ENCODE measurements at regions not wholly inside any gene's neighbourhood (a gene's known extent, or its start where the extent isn't known, plus 50 kb on each side); places are given as distances from the start of the nearest gene placed in this dataset.

DNA sequence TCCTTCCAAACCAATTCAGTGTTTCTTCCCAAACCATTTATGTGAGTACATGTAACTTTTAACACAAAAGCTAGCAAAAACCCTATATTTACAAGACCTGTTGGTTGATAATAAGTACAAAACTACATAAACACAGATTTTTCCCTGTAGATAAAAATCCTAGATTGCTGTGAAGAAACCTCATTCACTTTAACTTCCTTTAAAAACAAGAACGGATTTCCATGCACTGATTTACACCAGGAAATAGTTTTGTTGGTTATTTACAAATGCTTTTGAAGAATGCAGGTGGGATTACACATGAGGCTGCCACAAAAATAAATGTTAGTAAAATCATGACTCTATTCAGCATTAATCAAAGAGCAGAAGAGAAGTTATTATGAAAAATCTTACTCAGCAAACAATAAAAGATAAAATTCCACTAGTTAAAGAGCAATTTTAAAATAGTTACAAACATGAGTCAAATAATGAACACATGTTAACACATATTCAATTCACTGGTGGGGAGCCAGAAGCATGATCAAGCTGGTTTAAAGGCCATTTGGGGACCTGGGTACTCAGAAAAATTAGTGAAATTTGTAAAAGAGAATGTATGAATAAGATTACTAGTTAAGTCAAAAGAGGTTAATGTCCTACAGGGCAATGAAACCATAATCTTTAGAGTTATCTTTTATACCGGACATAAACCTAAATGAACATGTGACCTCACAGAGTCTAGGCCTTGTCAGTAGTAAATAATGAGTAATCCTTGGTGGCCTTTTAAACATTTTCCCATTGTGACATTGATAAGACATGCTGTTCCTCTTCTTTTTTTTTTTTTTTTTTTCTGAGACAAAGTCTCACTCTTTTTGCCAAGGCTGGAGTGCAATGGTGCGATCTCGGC lies 79.9 kb downstream of the PHLDA1 start:
- no peaks in the 10 kb centered on the region for H3K4me1 ChIP-seq
- Mint-ChIP-seq H3K27me3 (ENCODE audit: insufficient read depth, low read depth) (peaks cover 4% of the 10 kb centered on the region), H3K4me1 (peaks cover 25% of the 10 kb centered on the region), H3K27ac (no peak overlapping the region), H3K36me3 (no peaks in the 10 kb centered on the region), H3K4me3 (no peak overlapping the region), H3K9me3 (no peaks in the 10 kb centered on the region)
- no peaks in the 10 kb centered on the region for H3K79me2 ChIP-seq (ENCODE audit: low read depth)
- H3K27ac ChIP-seq: no peak overlapping the region
- no peak overlapping the region for H2AFZ ChIP-seq (replicated peaks)
- H3F3A ChIP-seq (ENCODE audit: low read depth): no peaks in the 10 kb centered on the region
- H3K27me3 ChIP-seq: no peaks in the 10 kb centered on the region
- H3K9me3 ChIP-seq (ENCODE audit: low read depth): no peaks in the 10 kb centered on the region
- H4K20me1 ChIP-seq (ENCODE audit: low read depth): no peaks in the 10 kb centered on the region
- no peak for DNase-seq (ENCODE audit: low spot score)
- no peaks in the 10 kb centered on the region for H3K36me3 ChIP-seq
- TF ChIP-seq EZH2phosphoT487 (IDR thresholded peaks at IDR 0.05) (no peak), EZH2 (IDR thresholded peaks at IDR 0.05) (no peak)
- TF ChIP-seq, protein P1, sequence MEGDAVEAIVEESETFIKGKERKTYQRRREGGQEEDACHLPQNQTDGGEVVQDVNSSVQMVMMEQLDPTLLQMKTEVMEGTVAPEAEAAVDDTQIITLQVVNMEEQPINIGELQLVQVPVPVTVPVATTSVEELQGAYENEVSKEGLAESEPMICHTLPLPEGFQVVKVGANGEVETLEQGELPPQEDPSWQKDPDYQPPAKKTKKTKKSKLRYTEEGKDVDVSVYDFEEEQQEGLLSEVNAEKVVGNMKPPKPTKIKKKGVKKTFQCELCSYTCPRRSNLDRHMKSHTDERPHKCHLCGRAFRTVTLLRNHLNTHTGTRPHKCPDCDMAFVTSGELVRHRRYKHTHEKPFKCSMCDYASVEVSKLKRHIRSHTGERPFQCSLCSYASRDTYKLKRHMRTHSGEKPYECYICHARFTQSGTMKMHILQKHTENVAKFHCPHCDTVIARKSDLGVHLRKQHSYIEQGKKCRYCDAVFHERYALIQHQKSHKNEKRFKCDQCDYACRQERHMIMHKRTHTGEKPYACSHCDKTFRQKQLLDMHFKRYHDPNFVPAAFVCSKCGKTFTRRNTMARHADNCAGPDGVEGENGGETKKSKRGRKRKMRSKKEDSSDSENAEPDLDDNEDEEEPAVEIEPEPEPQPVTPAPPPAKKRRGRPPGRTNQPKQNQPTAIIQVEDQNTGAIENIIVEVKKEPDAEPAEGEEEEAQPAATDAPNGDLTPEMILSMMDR (IDR thresholded peaks at IDR 0.05): no peak
- H3K9ac ChIP-seq: no peak overlapping the region
- H3K4me2 ChIP-seq: no peak overlapping the region
- no peak overlapping the region for H3K4me3 ChIP-seq

DNA sequence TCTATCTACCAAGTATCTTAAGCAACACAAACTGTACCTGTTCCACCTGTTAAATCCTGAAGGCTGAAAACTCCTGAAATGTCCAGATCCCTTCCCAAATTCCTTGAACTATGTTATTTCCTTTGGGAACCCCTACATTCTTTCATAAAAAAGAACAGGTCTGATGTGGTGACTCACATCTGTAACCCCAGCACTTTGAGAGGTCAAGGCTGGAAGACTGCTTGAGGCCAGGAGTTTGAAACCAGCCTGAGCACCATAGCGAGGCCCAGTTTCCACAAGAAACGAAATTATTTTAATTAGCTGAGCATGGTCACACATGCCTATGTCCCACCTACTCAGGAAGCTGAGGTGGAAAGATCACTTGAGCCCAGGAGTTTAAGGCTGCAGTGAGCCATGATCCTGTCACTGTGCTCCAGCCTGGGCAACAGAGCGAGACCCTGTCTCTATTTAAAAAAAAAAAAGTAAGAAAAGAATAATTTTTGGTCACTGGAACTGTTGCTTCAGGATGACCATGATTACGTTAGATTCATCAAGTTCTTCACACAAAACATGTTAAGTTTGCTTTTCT lies 84.3 kb downstream of the PHLDA1 start:
- Mint-ChIP-seq H3K27ac (no peak overlapping the region), H3K4me1 (peaks cover 7% of the 10 kb centered on the region), H3K9me3 (no peaks in the 10 kb centered on the region), H3K27me3 (ENCODE audit: insufficient read depth, low read depth) (peaks cover 4% of the 10 kb centered on the region), H3K4me3 (no peak overlapping the region), H3K36me3 (no peaks in the 10 kb centered on the region)
- Histone ChIP-seq H3F3A (ENCODE audit: low read depth) (peaks cover 6% of the 10 kb centered on the region), H4K20me1 (ENCODE audit: low read depth) (no peaks in the 10 kb centered on the region), H3K36me3 (no peaks in the 10 kb centered on the region), H3K27me3 (no peaks in the 10 kb centered on the region), H3K27ac (no peak overlapping the region), H3K79me2 (ENCODE audit: low read depth) (no peaks in the 10 kb centered on the region), H3K4me1 (no peaks in the 10 kb centered on the region), H3K4me2 (no peak overlapping the region), H3K4me3 (no peak overlapping the region), H3K9me3 (ENCODE audit: low read depth) (no peaks in the 10 kb centered on the region), H2AFZ (replicated peaks) (no peak overlapping the region), H3K9ac (no peak overlapping the region)
- TF ChIP-seq EZH2 (IDR thresholded peaks at IDR 0.05): no peak
- TF ChIP-seq, protein P1 (IDR thresholded peaks at IDR 0.05): no peak
- no peak for TF ChIP-seq EZH2phosphoT487 (IDR thresholded peaks at IDR 0.05)
- no peak for DNase-seq (ENCODE audit: low spot score)

DNA sequence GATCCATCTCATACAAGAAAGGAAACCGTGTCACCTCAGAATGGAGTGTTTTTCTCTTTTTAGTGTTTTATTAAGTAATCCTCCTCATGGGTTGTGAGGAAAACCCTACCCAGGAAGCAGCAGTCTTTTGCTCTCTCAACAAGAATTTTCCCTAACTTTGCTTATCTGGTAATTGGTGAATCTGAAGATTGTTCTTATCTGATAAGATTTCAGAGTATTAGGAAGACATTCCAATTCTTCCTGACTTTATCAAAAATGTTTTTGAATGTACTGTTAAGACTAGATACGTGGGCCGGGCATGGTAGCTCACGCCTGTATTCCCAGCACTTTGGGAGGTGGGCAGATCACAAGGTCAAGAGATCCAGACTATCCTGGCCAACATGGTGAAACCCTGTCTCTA lies 86.0 kb downstream of the PHLDA1 start:
- Mint-ChIP-seq H3K4me3 (no peak overlapping the region), H3K4me1 (peaks cover 7% of the 10 kb centered on the region), H3K36me3 (no peaks in the 10 kb centered on the region), H3K27ac (no peak overlapping the region), H3K9me3 (peaks cover 3% of the 10 kb centered on the region), H3K27me3 (ENCODE audit: insufficient read depth, low read depth) (peaks cover 4% of the 10 kb centered on the region)
- no peaks in the 10 kb centered on the region for H4K20me1 ChIP-seq (ENCODE audit: low read depth)
- no peak overlapping the region for H2AFZ ChIP-seq (replicated peaks)
- H3K4me2 ChIP-seq: no peak overlapping the region
- no peaks in the 10 kb centered on the region for H3K27me3 ChIP-seq
- no peak overlapping the region for H3K9ac ChIP-seq
- DNase-seq (ENCODE audit: low spot score): no peak
- no peaks in the 10 kb centered on the region for H3K9me3 ChIP-seq (ENCODE audit: low read depth)
- TF ChIP-seq EZH2 (IDR thresholded peaks at IDR 0.05) (no peak), EZH2phosphoT487 (IDR thresholded peaks at IDR 0.05) (no peak)
- TF ChIP-seq, protein P1 (IDR thresholded peaks at IDR 0.05): no peak
- no peak overlapping the region for H3K4me3 ChIP-seq
- no peaks in the 10 kb centered on the region for H3K4me1 ChIP-seq
- no peaks in the 10 kb centered on the region for H3K36me3 ChIP-seq
- H3K79me2 ChIP-seq (ENCODE audit: low read depth): no peaks in the 10 kb centered on the region
- peaks cover 6% of the 10 kb centered on the region for H3F3A ChIP-seq (ENCODE audit: low read depth)
- H3K27ac ChIP-seq: no peak overlapping the region
